Retinal pigment epithelial cell (primary cell): ENCODE measurements at regions not wholly inside any gene's neighbourhood (a gene's known extent, or its start where the extent isn't known, plus 50 kb on each side); places are given as distances from the start of the nearest gene placed in this dataset.

Experiments
- DNase-seq: peaks from one replicate; pipeline ENCODE4 v3.0.0-alpha.2; 2010; ENCODE audit warnings: low read depth
- H3K4me3 ChIP-seq: 2 replicates; pipeline ENCODE4 v1.5.1; 2011; ENCODE audit warnings: mild to moderate bottlenecking, low read length, control low read depth, moderate library complexity
- TF ChIP-seq, protein P1 (sequence below): conservative IDR thresholded peaks from 2 replicates; pipeline ENCODE4 v1.5.1; 2011; ENCODE audit warnings: low read depth, low read length, control low read depth, inconsistent platforms

DNA sequence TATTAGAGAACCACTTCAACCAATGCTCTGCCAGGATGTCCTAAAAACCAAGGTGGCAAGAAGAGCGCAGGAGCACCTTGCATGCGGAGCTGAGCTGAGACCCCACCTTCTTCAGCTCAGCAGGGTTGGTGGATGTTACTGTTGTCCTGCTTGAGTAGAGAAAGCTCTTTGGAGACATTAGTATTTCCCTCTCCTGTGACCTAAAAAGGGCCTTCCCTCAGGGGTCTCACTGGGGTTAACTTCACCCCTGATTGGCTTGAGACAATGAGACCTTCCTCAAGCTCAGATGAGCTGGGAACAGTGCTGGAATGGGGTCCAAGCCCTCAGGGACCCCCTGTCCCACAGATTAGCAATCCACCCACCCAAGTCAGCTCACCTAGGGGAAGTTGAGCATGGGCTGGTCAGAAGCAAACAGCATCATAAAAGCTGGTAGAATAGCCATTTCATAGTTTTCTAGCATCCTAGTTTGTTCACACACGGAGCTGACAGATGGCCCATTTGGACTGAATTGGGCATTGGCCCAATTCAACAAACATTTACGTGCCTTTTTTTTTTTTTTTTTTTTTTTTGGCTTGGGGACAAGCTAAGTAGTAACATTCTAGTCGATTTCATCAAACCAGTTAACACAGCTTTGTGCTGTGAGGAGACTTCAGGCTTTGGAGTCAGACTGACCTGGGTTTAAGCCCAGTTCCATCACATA is 100.6 kb upstream of the HABP2 start:
- no peak for DNase-seq
- TF ChIP-seq, protein P1, sequence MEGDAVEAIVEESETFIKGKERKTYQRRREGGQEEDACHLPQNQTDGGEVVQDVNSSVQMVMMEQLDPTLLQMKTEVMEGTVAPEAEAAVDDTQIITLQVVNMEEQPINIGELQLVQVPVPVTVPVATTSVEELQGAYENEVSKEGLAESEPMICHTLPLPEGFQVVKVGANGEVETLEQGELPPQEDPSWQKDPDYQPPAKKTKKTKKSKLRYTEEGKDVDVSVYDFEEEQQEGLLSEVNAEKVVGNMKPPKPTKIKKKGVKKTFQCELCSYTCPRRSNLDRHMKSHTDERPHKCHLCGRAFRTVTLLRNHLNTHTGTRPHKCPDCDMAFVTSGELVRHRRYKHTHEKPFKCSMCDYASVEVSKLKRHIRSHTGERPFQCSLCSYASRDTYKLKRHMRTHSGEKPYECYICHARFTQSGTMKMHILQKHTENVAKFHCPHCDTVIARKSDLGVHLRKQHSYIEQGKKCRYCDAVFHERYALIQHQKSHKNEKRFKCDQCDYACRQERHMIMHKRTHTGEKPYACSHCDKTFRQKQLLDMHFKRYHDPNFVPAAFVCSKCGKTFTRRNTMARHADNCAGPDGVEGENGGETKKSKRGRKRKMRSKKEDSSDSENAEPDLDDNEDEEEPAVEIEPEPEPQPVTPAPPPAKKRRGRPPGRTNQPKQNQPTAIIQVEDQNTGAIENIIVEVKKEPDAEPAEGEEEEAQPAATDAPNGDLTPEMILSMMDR, result no peak
- H3K4me3 ChIP-seq, result no peak overlapping the region

DNA sequence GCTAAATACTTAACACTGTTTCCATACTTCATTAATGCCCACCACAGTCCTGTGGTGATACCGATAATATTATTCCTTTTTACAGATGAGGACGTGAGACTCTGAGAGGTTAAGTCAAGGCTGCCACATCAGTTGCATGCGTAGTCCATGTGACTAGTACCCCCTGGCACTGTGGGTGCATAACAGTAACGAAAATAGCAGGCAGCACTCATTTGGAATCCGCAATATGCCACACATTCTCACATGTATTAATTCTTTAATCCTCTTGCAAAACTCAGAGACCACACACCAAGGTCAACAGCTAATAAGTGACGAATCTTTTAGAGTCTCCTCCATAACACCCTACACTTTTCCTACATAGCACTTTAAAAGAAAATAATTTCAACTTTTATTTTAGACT is 99.5 kb upstream of the HABP2 start:
- peak; percentile 99 for DNase-seq
- TF ChIP-seq, protein P1, result no peak
- no peak overlapping the region for H3K4me3 ChIP-seq

DNA sequence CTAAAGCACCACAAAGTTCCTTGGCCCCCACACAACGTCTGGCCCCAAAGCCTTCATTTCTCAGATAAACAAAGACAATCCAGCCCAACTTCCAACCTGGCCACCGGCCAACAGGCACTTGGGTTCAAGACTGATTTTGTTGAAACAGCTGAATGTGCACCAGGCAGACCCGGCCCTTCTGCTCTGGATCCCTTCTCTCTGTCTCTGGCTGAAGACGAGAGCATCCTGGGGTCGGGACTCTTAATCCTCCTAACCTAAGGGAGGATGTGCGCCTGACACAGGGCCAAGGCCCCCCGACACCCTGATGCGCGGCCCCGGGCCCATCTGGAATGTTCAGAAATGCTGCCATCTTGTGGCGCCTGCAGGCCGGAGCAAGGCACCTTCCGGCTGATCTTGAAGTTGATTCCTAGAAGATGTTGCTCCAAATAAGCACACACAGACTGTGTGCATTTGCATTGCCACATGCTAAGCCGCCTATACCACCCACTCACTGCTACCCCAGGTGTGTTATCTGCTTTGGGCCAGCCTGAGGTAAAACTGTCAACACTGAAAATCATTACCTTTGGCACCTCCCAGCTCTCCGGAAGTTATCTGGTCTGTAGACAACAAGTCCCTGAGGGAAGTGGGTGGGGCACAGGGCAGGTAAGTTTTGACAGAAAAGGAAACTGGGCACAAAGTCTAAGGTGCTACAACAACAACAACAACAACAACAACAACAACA is 98.4 kb upstream of the HABP2 start:
- TF ChIP-seq, protein P1, result peak; percentile 81
- H3K4me3 ChIP-seq, result no peak overlapping the region
- no peak for DNase-seq

DNA sequence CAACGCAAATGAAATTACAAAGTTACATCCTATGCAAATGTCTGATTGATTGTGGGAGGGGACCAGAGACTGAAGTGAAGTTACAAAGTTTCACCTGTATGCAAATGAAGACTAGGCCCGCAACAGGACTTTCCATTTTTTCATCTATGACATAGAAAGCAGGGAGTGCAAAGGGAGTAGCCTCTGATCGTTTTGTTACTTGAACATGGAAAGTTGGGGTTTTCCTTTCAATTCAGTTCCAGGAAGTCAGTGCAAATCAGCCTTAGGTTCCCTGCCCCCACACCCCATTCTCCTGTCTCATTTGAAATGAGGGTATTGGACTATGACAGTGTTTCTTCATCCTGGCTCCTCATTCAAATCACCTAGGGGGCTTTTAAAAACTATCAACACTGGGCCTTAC is 96.9 kb upstream of the HABP2 start:
- H3K4me3 ChIP-seq, result no peak overlapping the region
- TF ChIP-seq, protein P1, result no peak
- DNase-seq, result no peak

DNA sequence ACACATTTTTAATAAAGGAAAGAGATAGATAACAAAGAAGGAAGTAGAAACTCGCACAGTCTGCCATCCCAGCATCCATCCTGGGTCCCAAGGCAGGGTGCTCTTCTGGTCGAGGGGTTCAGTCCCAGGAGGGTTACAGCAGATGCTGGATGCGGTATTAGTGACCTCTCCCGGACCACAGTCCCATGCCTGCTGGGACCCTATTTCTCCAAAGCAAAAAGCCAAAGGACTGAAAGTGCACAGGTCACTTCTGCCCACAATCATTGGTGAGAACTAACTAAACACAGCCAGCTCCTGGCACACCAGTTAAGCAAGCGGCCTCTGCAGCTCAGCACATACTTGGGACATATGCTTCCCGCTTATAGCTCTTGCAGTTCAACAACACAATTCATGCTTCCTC is 96.1 kb upstream of the HABP2 start:
- DNase-seq, result no peak
- TF ChIP-seq, protein P1, result no peak
- no peak overlapping the region for H3K4me3 ChIP-seq

DNA sequence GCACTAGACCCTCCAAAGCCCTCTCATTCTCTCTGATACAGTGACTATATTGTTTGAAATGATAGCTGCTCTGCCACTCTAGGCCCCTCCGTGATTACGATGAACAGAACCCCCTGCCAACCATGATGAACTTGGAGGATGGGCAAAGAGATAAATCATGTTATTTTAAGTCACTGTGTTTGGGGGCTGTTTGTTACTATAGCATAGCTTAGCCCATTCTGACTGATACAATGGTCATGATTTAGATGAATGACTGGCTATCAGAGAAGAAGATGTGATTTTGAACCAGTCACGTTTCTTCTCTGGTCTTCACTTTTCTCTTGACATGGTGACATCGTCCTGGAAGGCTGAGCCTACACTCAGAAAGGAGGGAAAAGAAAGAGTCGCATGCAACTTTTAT is 95.4 kb upstream of the HABP2 start:
- no peak for DNase-seq
- no peak overlapping the region for H3K4me3 ChIP-seq
- TF ChIP-seq, protein P1, result no peak

DNA sequence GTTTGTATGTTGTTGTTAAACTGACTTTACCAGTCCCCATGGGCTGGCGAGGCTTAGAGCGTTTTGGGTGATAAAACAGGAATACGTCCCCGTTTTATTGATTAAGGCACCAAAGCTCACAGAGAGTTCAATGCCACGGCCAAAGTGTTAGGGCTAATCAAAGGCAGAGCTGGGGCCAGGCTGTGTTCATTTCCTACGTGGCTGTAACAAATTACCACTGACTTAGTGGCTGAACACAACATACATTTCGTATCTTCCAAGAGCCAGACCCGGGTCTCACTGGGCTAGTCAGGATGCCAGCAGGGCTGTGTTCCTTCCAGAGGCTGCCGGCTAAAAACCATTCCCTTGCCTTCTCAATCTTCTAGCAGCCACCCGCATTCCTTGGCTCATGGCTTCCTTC is 94.4 kb upstream of the HABP2 start:
- TF ChIP-seq, protein P1, result no peak
- no peak overlapping the region for H3K4me3 ChIP-seq
- DNase-seq, result no peak
